ENCODE measurements at regions not wholly inside any gene's neighbourhood (a gene's known extent, or its start where the extent isn't known, plus 50 kb on each side); places are given as distances from the start of the nearest gene placed in this dataset.

GRCh38 chr1:86228546-86228945, 72.0 kb upstream of the COL24A1 start:
- no peak for DNase-seq

- no peak for DNase-seq
These were observed 70.5 kb upstream of the COL24A1 start for GRCh38 chr1:86227026-86227425.

- no peak for DNase-seq
These were observed 69.6 kb upstream of the COL24A1 start for GRCh38 chr1:86226204-86226603.

GRCh38 chr1:86224651-86225310, 68.2 kb upstream of the COL24A1 start:
- no peak for DNase-seq

- DNase-seq, result no peak
These were observed 62.3 kb upstream of the COL24A1 start for GRCh38 chr1:86218859-86219258.

- DNase-seq, result no peak
These were observed 58.0 kb upstream of the COL24A1 start for GRCh38 chr1:86214605-86215004.

- DNase-seq, result no peak
These were observed 52.8 kb upstream of the COL24A1 start for GRCh38 chr1:86209346-86209745.

- no peak for DNase-seq
These were observed 50.8 kb upstream of the COL24A1 start for GRCh38 chr1:86207323-86207722.

All from GOT3 (cell line).